OCI-LY3 (cell line): ENCODE measurements at regions not wholly inside any gene's neighbourhood (a gene's known extent, or its start where the extent isn't known, plus 50 kb on each side); places are given as distances from the start of the nearest gene placed in this dataset.

Experiments
- H2AFZ ChIP-seq: fragments of 200-600, 300-600 bp; shearing (Covaris generic); 2 replicates; pipeline ENCODE4 v1.6.0; 2014; ENCODE audit warnings: antibody characterized with exemption, low read depth, low read length
- H3K27ac ChIP-seq: fragments of 200-600, 300-600 bp; sonication (generic); 2 replicates; pipeline ENCODE4 v1.5.1; 2014; ENCODE audit warnings: mild to moderate bottlenecking, low read length, moderate library complexity, mixed read lengths
- H3K27me3 ChIP-seq: fragments of 200-600, 300-600 bp; sonication (generic); 2 replicates; pipeline ENCODE4 v1.6.1; 2014; ENCODE audit warnings: low read depth, low read length, mixed read lengths
- H3K36me3 ChIP-seq: fragments of 200-600, 300-600 bp; sonication (generic); replicated peaks from 2 replicates; pipeline ENCODE3; 2014; ENCODE audit warnings: low read depth, low read length, mixed read lengths
- H3K4me1 ChIP-seq: fragments of 300-600, 200-600 bp; sonication (generic); 2 replicates; pipeline ENCODE4 v1.6.1; 2014; ENCODE audit warnings: low read length, mixed read lengths
- H3K4me2 ChIP-seq: fragments of 200-600, 300-600 bp; sonication (generic); 2 replicates; pipeline ENCODE4 v1.6.1; 2014; ENCODE audit warnings: low read length, mixed read lengths
- H3K4me3 ChIP-seq: fragments of 300-600, 200-600 bp; sonication (generic); 2 replicates; pipeline ENCODE4 v1.5.1; 2014; ENCODE audit warnings: antibody characterized with exemption, mild to moderate bottlenecking, low read length, moderate library complexity
- H3K79me2 ChIP-seq: fragments of 300-600, 200-600 bp; shearing (Covaris generic); 2 replicates; pipeline ENCODE4 v1.6.1; 2014; ENCODE audit warnings: mild to moderate bottlenecking, low read length, mixed read lengths
- H3K9ac ChIP-seq: fragments of 300-600, 200-600 bp; shearing (Covaris generic); 2 replicates; pipeline ENCODE4 v1.6.0; 2014; ENCODE audit warnings: mild to moderate bottlenecking, low read length, moderate library complexity
- H3K9me3 ChIP-seq: fragments of 200-600, 300-600 bp; shearing (Covaris generic); 2 replicates; pipeline ENCODE4 v1.6.1; 2014; ENCODE audit warnings: low read length, mixed read lengths; ENCODE audit not compliant: insufficient read depth
- H4K20me1 ChIP-seq: fragments of 200-600, 300-600 bp; sonication (generic); 2 replicates; pipeline ENCODE4 v1.6.1; 2016; ENCODE audit warnings: low read length, mixed read lengths; ENCODE audit not compliant: insufficient read depth
- CTCF ChIP-seq: fragments of 200-600, 300-600 bp; sonication (generic); IDR thresholded peaks from 2 replicates; pipeline ENCODE4 v1.5.1; 2014; ENCODE audit warnings: antibody characterized with exemption, low read length, low read depth
- EZH2phosphoT487 ChIP-seq: fragments of 200-600 bp; shearing (Covaris generic); IDR thresholded peaks from 2 replicates; pipeline ENCODE4 v1.6.1; 2018; ENCODE audit warnings: antibody characterized with exemption, mixed run types, low read depth

GRCh38 chr14:98385851-98386250 is 886.1 kb downstream of the BCL11B start:
- 0 out of 2 replicates have a peak, but pooled peaks cover 5% of the 10 kb centered on the region for H3K9me3 ChIP-seq
- H2AFZ ChIP-seq = no peak overlapping the region
- no peaks in the 10 kb centered on the region for H3K4me1 ChIP-seq
- no peaks in the 10 kb centered on the region for H4K20me1 ChIP-seq
- no peak overlapping the region for H3K4me2 ChIP-seq
- no peaks in the 10 kb centered on the region for H3K27me3 ChIP-seq
- H3K4me3 ChIP-seq = no peak overlapping the region
- H3K27ac ChIP-seq = no peak overlapping the region
- H3K36me3 ChIP-seq = no peaks in the 10 kb centered on the region
- no peak for TF ChIP-seq CTCF
- TF ChIP-seq EZH2phosphoT487 = no peak
- H3K79me2 ChIP-seq = no peaks in the 10 kb centered on the region
- H3K9ac ChIP-seq = no peak overlapping the region

- Histone ChIP-seq H3K9ac (no peak overlapping the region), H3K27ac (no peak overlapping the region), H2AFZ (no peak overlapping the region), H3K4me1 (no peaks in the 10 kb centered on the region), H4K20me1 (no peaks in the 10 kb centered on the region), H3K4me2 (no peak overlapping the region), H3K36me3 (no peaks in the 10 kb centered on the region), H3K79me2 (no peaks in the 10 kb centered on the region), H3K9me3 (0 out of 2 replicates have a peak, but pooled peaks cover under 1% of the 10 kb centered on the region), H3K27me3 (no peaks in the 10 kb centered on the region), H3K4me3 (no peak overlapping the region)
- no peak for TF ChIP-seq EZH2phosphoT487
These were observed 880.9 kb downstream of the BCL11B start for GRCh38 chr14:98391061-98391460.

- H3K9ac ChIP-seq = no peak overlapping the region
- H3K4me2 ChIP-seq = no peak overlapping the region
- no peaks in the 10 kb centered on the region for H3K9me3 ChIP-seq
- H2AFZ ChIP-seq = no peak overlapping the region
- H3K79me2 ChIP-seq = no peaks in the 10 kb centered on the region
- no peak for TF ChIP-seq EZH2phosphoT487
- no peak for TF ChIP-seq CTCF
- H3K27ac ChIP-seq = no peak overlapping the region
- H4K20me1 ChIP-seq = no peaks in the 10 kb centered on the region
- H3K4me1 ChIP-seq = no peaks in the 10 kb centered on the region
- H3K27me3 ChIP-seq = no peaks in the 10 kb centered on the region
- no peaks in the 10 kb centered on the region for H3K36me3 ChIP-seq
- H3K4me3 ChIP-seq = no peak overlapping the region
These were observed 878.5 kb downstream of the BCL11B start for GRCh38 chr14:98393527-98393926.

- no peak for TF ChIP-seq EZH2phosphoT487
- TF ChIP-seq CTCF = no peak
- Histone ChIP-seq H2AFZ (no peak overlapping the region), H3K9ac (no peak overlapping the region), H3K79me2 (no peaks in the 10 kb centered on the region), H3K4me2 (no peak overlapping the region), H3K4me1 (no peaks in the 10 kb centered on the region), H3K4me3 (no peak overlapping the region), H3K9me3 (no peaks in the 10 kb centered on the region), H3K27me3 (no peaks in the 10 kb centered on the region), H3K27ac (no peak overlapping the region), H4K20me1 (no peaks in the 10 kb centered on the region), H3K36me3 (no peaks in the 10 kb centered on the region)
These were observed 867.2 kb downstream of the BCL11B start for GRCh38 chr14:98404811-98405210.

GRCh38 chr14:98408024-98408555 is 863.9 kb downstream of the BCL11B start:
- no peak overlapping the region for H3K4me2 ChIP-seq
- H2AFZ ChIP-seq = no peak overlapping the region
- H3K27me3 ChIP-seq = no peaks in the 10 kb centered on the region
- TF ChIP-seq CTCF (no peak), EZH2phosphoT487 (no peak)
- H3K4me1 ChIP-seq = peaks cover 7% of the 10 kb centered on the region
- no peaks in the 10 kb centered on the region for H3K36me3 ChIP-seq
- no peaks in the 10 kb centered on the region for H4K20me1 ChIP-seq
- no peaks in the 10 kb centered on the region for H3K9me3 ChIP-seq
- no peak overlapping the region for H3K27ac ChIP-seq
- H3K9ac ChIP-seq = no peak overlapping the region
- no peaks in the 10 kb centered on the region for H3K79me2 ChIP-seq
- H3K4me3 ChIP-seq = no peak overlapping the region
